DND-41 (cell line): ENCODE measurements at regions not wholly inside any gene's neighbourhood (a gene's known extent, or its start where the extent isn't known, plus 50 kb on each side); places are given as distances from the start of the nearest gene placed in this dataset.
"Not testable (repeated sequence)": the region's sequence is repeated elsewhere in the genome, so short reads cannot be mapped to it uniquely, and the experiment has no call there.

ENCODE experiments used
- ATAC-seq: fragments of 200-7000 bp; cut with Tn5 transposase; 3 replicates; pipeline ENCODE4 v1.9.1; 2021; ENCODE audit warnings: low read depth; ENCODE audit not compliant: insufficient read depth
- DNase-seq: peaks from one replicate; pipeline ENCODE4 v3.0.0-alpha.2; 2020
- H2AFZ ChIP-seq: 2 replicates; pipeline ENCODE4 v1.6.0; 2012; ENCODE audit warnings: low read depth, low read length
- H3K27ac ChIP-seq: 2 replicates; pipeline ENCODE4 v1.5.1; 2012; ENCODE audit warnings: low read length, inconsistent platforms
- H3K27me3 ChIP-seq: fragments of 200-600 bp; sonication (generic); 2 replicates; pipeline ENCODE4 v1.6.0; 2012; ENCODE audit warnings: low read length, mild to moderate bottlenecking, inconsistent platforms; ENCODE audit not compliant: insufficient read depth, poor library complexity
- H3K36me3 ChIP-seq: 2 replicates; pipeline ENCODE4 v1.5.1; 2012; ENCODE audit warnings: low read length, inconsistent platforms; ENCODE audit not compliant: insufficient read depth
- H3K4me1 ChIP-seq: 2 replicates; pipeline ENCODE4 v1.5.1; 2012; ENCODE audit warnings: mild to moderate bottlenecking, low read length; ENCODE audit not compliant: insufficient read depth
- H3K4me2 ChIP-seq: 2 replicates; pipeline ENCODE4 v1.6.0; 2012; ENCODE audit warnings: mild to moderate bottlenecking, moderate library complexity, low read length, inconsistent platforms; ENCODE audit not compliant: insufficient read depth
- H3K4me3 ChIP-seq, 2 experiments: fragments of 200-600 bp in 1 of 2; shearing (Covaris generic) in 1 of 2; 2 replicates each; pipeline ENCODE4 v1.5.1; 2012 to 2016; ENCODE audit warnings: inconsistent platforms in 2 of 2, low read length in 2 of 2, mild to moderate bottlenecking in 2 of 2, low read depth in 1 of 2, moderate library complexity in 1 of 2
- H3K79me2 ChIP-seq: 2 replicates; pipeline ENCODE4 v1.6.0; 2012; ENCODE audit warnings: low read length, inconsistent platforms; ENCODE audit not compliant: insufficient read depth
- H3K9ac ChIP-seq: 2 replicates; pipeline ENCODE4 v1.6.0; 2012; ENCODE audit warnings: low read depth, mild to moderate bottlenecking, inconsistent platforms, low read length, moderate library complexity
- H3K9me3 ChIP-seq: 2 replicates; pipeline ENCODE4 v1.5.1; 2012; ENCODE audit warnings: low read length, moderate library complexity, mild to moderate bottlenecking, inconsistent platforms; ENCODE audit not compliant: insufficient read depth, severe bottlenecking
- H4K20me1 ChIP-seq: 2 replicates; pipeline ENCODE4 v1.6.0; 2012; ENCODE audit warnings: low read length; ENCODE audit not compliant: insufficient read depth
- CTCF ChIP-seq: IDR thresholded peaks from 2 replicates; pipeline ENCODE4 v1.5.1; 2012; ENCODE audit warnings: borderline replicate concordance, low read length, moderate library complexity, mild to moderate bottlenecking; ENCODE audit not compliant: poor library complexity, severe bottlenecking; ENCODE audit errors: extremely low read depth
- EZH2 ChIP-seq: IDR thresholded peaks from 3 replicates; pipeline ENCODE4 v1.6.1; 2012; ENCODE audit warnings: borderline replicate concordance, low read depth, mild to moderate bottlenecking, moderate library complexity, low read length, inconsistent platforms; ENCODE audit not compliant: severe bottlenecking

- TF ChIP-seq EZH2 (no peak), CTCF (no peak)
Measured at GRCh38 chr14:21910260-21910659, 236.6 kb upstream of the OR4E1 start.

GRCh38 chr14:21902561-21903181 is 229.1 kb upstream of the OR4E1 start:
- peak; percentile 63 for DNase-seq

More at GRCh38 chr14:21910260-21910659, 236.6 kb upstream of the OR4E1 start:
- ATAC-seq (no peak), DNase-seq (no peak)
- H3K4me3 ChIP-seq, result no peak overlapping the region
- H3K36me3 ChIP-seq, result no peaks in the 10 kb centered on the region
- H3K9ac ChIP-seq, result no peak overlapping the region
- H3K27ac ChIP-seq, result no peak overlapping the region
- no peaks in the 10 kb centered on the region for H3K9me3 ChIP-seq
- H3K27me3 ChIP-seq, result peaks cover 35% of the 10 kb centered on the region
- no peaks in the 10 kb centered on the region for H3K79me2 ChIP-seq
- no peak overlapping the region for H2AFZ ChIP-seq
- peaks cover 5% of the 10 kb centered on the region; the same call in 1 of the 2 replicates for H3K4me1 ChIP-seq
- no peak overlapping the region for H3K4me2 ChIP-seq
- no peaks in the 10 kb centered on the region for H4K20me1 ChIP-seq

GRCh38 chr14:21894898-21895194 is 221.2 kb upstream of the OR4E1 start:
- not testable (repeated sequence) for H3K4me1 ChIP-seq, H3K27ac ChIP-seq, ATAC-seq, H4K20me1 ChIP-seq, H3K36me3 ChIP-seq, H3K9ac ChIP-seq, H3K4me2 ChIP-seq, H3K4me3 ChIP-seq, H3K79me2 ChIP-seq, H3K9me3 ChIP-seq, DNase-seq, H2AFZ ChIP-seq
- peaks cover 14% of the 10 kb centered on the region for H3K27me3 ChIP-seq

More at GRCh38 chr14:21902561-21903181, 229.1 kb upstream of the OR4E1 start:
- TF ChIP-seq EZH2 (no peak), CTCF (peak; percentile 68)
- no peaks in the 10 kb centered on the region for H4K20me1 ChIP-seq
- H3K79me2 ChIP-seq, result no peaks in the 10 kb centered on the region
- H3K4me1 ChIP-seq, result no peaks in the 10 kb centered on the region
- no peaks in the 10 kb centered on the region for H3K36me3 ChIP-seq
- H3K27me3 ChIP-seq, result peaks cover 12% of the 10 kb centered on the region
- no peak overlapping the region for H3K4me3 ChIP-seq
- H3K27ac ChIP-seq, result no peak overlapping the region
- H3K9ac ChIP-seq, result no peak overlapping the region
- H3K9me3 ChIP-seq, result no peaks in the 10 kb centered on the region
- no peak overlapping the region for H3K4me2 ChIP-seq
- no peak overlapping the region for H2AFZ ChIP-seq
- ATAC-seq, result peak; percentile 81

GRCh38 chr14:21894003-21894897 is 220.6 kb upstream of the OR4E1 start:
- H3K27me3 ChIP-seq, result peaks cover 14% of the 10 kb centered on the region
- no peak overlapping the region for H3K4me2 ChIP-seq
- no peaks in the 10 kb centered on the region for H4K20me1 ChIP-seq
- no peak overlapping the region for H3K9ac ChIP-seq
- no peaks in the 10 kb centered on the region for H3K36me3 ChIP-seq
- no peaks in the 10 kb centered on the region for H3K4me1 ChIP-seq
- peak; percentile 92 for ATAC-seq
- H3K79me2 ChIP-seq, result no peaks in the 10 kb centered on the region
- no peak overlapping the region for H3K27ac ChIP-seq
- H3K9me3 ChIP-seq, result no peaks in the 10 kb centered on the region
- H3K4me3 ChIP-seq, result no peak overlapping the region
- no peak overlapping the region for H2AFZ ChIP-seq
- peak; percentile 57 for DNase-seq
- TF ChIP-seq EZH2 (no peak), CTCF (peak; percentile 72)
